ENCODE measurements at regions not wholly inside any gene's neighbourhood (a gene's known extent, or its start where the extent isn't known, plus 50 kb on each side); places are given as distances from the start of the nearest gene placed in this dataset.
A peak's percentile ranks its signal among the peaks of the same experiment; 100 is the strongest.

GRCh38 chr9:107548298-107549142 is 59.0 kb upstream of the KLF4 start:
- H3K9me3 ChIP-seq (ENCODE audit: control insufficient read depth, insufficient read depth, low read depth, low read length), result no peaks in the 10 kb centered on the region
- no peaks in the 10 kb centered on the region for H3K4me1 ChIP-seq (ENCODE audit: control insufficient read depth, insufficient read depth, low read length)
- CTCF ChIA-PET, result no interaction called here
- POLR2A ChIA-PET, result no interaction called here
- no peaks in the 10 kb centered on the region for H3K36me3 ChIP-seq (ENCODE audit: control insufficient read depth in 2 of 2, insufficient read depth in 1 of 2, low read length in 2 of 2)
- H3K27ac ChIP-seq (ENCODE audit: extremely low read depth, low read depth, low read length), result no peak overlapping the region; the same call in 1 of the 2 replicates
- no peak overlapping the region for H3K4me3 ChIP-seq (ENCODE audit: low read depth, low read length)
- peak; percentile 42; the same call in 1 of the 2 replicates for TF ChIP-seq ATF2 (tag by site-specific recombination; IDR thresholded peaks at IDR 0.05; ENCODE audit: low read depth)
- TF ChIP-seq ZFP41 (tag by site-specific recombination; IDR thresholded peaks at IDR 0.05; ENCODE audit: borderline replicate concordance), result no peak
- peak; percentile 83 for TF ChIP-seq ZEB2 (tag by site-specific recombination; IDR thresholded peaks at IDR 0.05)
- TF ChIP-seq TRIM28 (IDR thresholded peaks at IDR 0.05; ENCODE audit: borderline replicate concordance, low read length), result no peak
- no peak for TF ChIP-seq SCRT2 (tag by site-specific recombination; IDR thresholded peaks at IDR 0.05)
- peak; percentile 73 for TF ChIP-seq ZNF629 (tag by site-specific recombination; IDR thresholded peaks at IDR 0.05)
- TF ChIP-seq ZNF48 (tag by site-specific recombination; IDR thresholded peaks at IDR 0.05), result no peak
- TF ChIP-seq ZBTB17 (tag by site-specific recombination; IDR thresholded peaks at IDR 0.05), result 0 out of 2 replicates have a peak, but pooled peaks have one; percentile 31
- TF ChIP-seq ZNF558 (tag by site-specific recombination; IDR thresholded peaks at IDR 0.05), result peak; percentile 44; the same call in 1 of the 2 replicates
- peak; percentile 73 for TF ChIP-seq PATZ1 (tag by site-specific recombination; IDR thresholded peaks at IDR 0.05)
- TF ChIP-seq ZIC2 (tag by site-specific recombination; IDR thresholded peaks at IDR 0.05), result peak; percentile 16; the same call in 1 of the 2 replicates
- no peak for TF ChIP-seq ZBTB11 (tag by site-specific recombination; conservative IDR thresholded peaks at IDR 0.05; ENCODE audit: low read depth)
- TF ChIP-seq ZNF274 (IDR thresholded peaks at IDR 0.05; ENCODE audit: low read length), result no peak
- no peak for TF ChIP-seq ZNF274 (tag by site-specific recombination; IDR thresholded peaks at IDR 0.05; ENCODE audit: borderline replicate concordance)
- TF ChIP-seq ZNF133 (tag by site-specific recombination; IDR thresholded peaks at IDR 0.05), result no peak
- TF ChIP-seq ZNF518A (tag by site-specific recombination; conservative IDR thresholded peaks at IDR 0.05; ENCODE audit: low read depth), result peak; percentile 73
- TF ChIP-seq ZNF202 (tag by site-specific recombination; IDR thresholded peaks at IDR 0.05; ENCODE audit: borderline replicate concordance), result no peak
- TF ChIP-seq IKZF3 (tag by site-specific recombination; IDR thresholded peaks at IDR 0.05), result 0 out of 2 replicates have a peak, but pooled peaks have one; percentile 29
- TF ChIP-seq REPIN1 (tag by site-specific recombination; IDR thresholded peaks at IDR 0.05; ENCODE audit: low read depth), result no peak
- TF ChIP-seq ZSCAN4 (tag by site-specific recombination; IDR thresholded peaks at IDR 0.05), result no peak
- no peak for TF ChIP-seq ZNF704 (tag by site-specific recombination; IDR thresholded peaks at IDR 0.05)
- TF ChIP-seq ZNF335 (tag by site-specific recombination; conservative IDR thresholded peaks at IDR 0.05), result peak; percentile 60
- TF ChIP-seq ZNF184 (tag by site-specific recombination; IDR thresholded peaks at IDR 0.05), result 0 out of 2 replicates have a peak, but pooled peaks have one; percentile 28
